Muscle of back (tissue), 3 donors: ENCODE measurements at regions not wholly inside any gene's neighbourhood (a gene's known extent, or its start where the extent isn't known, plus 50 kb on each side); places are given as distances from the start of the nearest gene placed in this dataset.

Experiments
- DNase-seq, 3 donors: peaks; one replicate each; pipeline versions ENCODE4 v3.0.0 to v3.0.0-alpha.2; 2013

DNA sequence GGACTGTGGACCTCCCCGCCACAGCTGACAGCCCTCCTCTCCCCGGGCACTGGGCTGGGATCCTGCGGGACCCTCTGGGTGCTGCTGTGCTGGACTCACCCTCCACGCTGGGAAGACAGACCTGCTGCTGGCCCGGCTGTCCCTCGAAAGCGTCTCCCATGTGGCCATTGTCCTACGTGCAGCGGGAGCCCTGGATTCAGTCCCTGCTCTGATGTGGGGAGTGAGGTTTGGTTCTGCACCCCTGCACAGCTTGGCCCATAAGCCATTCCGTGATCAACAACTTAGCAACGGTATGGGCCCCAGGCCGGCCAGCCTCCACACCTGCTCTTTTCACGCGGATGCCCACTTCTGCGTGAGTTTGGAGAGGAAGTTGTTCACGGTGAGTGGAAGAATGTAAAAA lies 195.2 kb downstream of the TEX29 start:
- no peak for DNase-seq

DNA sequence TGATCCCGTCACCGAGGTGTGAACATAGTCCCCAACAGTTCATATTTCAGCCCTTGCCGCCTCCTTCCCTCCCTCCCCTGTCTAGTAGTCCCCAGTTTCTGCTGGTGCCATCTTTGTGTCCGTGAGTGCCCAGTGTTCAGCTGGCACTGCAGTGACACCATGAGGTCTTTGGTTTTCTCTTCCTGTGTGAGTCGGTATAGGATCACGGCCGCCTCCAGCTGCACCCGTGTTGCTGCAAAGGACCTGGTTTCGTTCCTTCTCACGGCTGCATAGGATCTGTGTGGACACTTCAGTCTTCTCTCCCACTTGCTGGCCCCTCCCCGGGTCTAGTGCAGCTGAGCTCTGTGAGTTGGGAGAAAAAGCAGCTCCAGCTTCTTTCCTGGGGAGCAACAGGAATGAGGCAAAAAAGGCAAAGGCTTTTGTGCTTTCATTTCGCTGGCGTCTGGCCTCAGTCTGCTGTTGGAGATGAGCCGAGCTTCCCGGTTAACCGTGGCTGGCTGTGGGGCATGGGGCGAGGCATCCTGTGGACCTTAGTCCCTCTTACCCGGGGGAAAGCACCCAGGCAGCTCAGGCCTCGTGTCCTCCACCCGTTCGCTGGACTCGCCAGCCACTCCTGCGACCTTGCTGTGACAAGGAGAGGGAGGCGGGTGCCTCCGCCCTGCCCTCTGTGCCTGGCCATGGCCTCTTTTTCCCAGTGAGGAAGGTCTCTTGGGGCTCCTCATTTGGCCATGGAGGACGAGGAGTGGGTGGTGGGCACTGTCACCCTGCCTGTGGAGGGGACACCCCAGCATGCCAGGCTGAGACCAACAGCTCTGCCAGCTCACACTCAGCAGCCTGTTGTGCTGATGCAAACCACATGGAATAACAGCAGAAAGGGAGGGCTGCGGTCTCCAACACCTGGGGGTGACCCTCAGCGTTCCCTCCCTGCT lies 196.5 kb downstream of the TEX29 start:
- DNase-seq = no peak

DNA sequence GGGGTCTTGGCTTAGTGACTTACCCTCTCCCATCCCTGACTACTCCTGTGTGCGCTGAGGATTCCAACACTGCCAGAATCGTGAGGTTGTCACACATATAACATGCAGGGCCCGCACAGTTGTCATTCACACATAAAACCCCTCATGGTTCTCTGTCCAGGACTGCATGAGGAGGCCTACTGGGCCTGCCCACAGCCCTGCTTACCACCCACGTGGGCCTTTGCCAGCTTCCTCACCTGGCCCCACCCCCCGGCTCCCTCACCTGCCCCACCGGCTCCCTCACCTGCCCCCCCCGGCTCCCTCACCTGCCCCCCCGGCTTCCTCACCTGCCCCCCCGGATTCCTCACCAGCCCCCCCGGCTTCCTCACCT lies 197.2 kb downstream of the TEX29 start:
- no peak for DNase-seq

DNA sequence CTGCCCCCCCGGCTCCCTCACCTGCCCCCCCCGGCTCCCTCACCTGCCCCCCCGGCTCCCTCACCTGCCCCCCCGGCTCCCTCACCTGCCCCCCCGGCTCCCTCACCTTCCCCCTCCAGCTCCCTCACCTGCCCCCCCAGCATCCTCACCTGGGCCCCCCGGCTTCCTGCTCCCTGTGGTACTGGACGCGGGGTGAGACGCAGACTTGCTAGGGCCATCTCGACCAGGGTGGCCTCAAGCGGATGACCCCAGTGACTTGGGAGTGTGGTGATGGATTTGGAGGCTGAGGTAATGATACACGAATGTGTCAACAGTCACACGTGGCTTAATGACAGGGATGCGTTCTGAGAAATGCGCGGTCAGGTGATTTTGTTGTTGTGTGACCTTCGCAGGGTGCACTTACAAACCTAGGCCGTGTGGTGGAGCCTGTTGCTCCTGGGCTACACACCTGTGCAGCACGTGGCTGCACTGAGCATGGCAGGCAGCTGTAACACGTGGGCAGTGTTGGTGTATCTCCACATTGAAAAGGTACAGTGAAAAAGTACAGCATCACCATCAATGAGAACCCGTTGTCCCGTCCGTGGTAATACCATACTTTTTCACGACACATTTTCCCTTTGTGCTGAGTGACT lies 197.8 kb downstream of the TEX29 start:
- no peak for DNase-seq

DNA sequence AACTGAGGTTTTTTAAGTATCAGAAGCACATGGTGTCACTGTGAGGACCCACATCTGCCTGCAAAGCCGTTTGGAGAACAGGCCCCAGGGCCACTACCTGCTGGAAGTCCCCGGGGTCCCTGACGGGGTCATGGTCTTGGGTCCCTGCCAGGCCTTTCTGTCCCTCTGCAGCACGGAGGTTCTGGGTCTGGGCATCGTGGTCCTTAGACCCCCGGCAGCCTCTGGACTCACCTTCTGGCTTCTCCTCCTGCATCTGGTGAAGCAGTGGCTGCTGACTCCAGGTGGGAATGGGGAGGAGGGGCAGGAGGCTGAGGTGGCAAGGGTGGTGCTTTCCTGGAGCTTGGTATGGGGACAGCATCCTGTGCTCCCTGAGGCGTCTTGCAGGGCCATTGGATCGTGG lies 198.6 kb downstream of the TEX29 start:
- no peak for DNase-seq

DNA sequence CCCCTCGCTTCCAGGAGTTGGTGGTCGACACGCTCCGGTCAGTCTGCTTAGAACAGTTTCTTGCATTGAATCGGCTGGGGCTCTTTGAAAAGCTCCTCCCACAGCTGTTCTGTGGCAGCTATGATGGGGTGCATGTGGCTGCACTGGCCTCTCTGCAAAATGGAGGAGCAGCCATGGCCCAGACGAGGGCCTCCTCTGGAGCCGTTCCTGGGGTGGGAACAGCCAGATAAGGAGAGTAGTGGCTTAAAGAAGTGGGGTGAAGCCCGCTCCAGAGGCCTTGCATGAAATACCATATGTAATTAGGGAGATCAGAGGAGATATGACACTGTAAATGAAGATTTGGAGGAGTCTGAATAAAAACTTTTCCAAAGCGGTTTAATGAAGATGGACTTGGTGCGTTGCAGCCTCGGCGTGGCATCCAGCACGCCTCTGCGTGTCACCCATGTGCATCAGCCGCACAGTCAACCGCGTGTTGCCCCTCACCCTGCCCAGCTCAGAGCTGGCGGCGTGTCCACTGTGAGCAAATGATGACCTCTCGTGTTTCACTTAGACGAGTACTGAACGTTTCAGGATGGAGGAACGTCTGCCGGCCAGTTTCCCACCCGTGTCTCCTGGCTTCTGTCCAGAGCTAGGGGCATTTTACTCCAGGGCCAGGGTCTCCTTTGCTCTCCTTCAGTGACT lies 199.2 kb downstream of the TEX29 start:
- DNase-seq = no peak

DNA sequence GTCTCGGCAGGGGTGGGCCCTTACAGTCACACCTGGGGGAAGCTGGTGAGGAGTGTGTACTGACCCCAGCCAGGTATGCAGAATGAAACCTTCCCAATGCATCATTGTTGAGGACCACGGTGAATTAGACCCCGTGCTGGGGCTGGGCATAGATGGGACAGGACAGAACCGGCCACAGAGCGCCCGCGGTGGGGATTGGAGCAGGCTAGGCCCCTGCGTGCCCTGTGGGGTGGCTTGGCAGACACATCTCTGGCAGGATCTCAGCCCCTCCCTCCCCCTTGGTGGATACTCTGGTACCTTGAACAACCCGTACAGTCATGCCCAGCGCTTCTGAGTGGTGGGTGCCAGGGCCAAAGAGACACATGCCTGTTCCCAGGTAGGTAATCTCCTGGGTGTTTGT lies 200.6 kb downstream of the TEX29 start:
- no peak for DNase-seq

DNA sequence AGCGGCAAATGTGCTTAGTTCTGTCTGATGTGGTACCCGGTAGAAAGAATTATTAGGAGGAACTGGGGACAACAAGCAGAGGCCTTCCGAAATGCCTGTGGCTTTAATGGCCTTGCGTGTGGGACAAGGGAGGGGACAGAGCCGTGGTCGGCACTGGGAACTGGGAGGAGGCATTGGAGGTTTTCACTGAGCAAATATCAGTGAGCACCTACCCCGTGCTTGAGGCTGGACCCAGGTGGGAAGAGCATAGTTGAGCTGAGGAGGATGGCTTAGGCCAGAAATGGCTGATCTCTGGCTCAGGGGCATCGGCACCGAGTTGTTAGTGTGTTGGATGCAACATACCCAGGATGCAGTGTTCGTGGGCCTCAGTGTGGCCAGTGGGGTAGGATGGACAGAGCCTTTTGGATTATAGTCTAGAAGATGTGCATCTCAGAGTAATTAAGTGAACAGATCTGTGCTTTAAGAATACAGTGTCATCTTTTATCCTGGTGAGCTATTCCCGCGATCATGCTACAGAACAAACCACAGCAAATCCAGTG lies 201.3 kb downstream of the TEX29 start:
- no peak for DNase-seq

DNA sequence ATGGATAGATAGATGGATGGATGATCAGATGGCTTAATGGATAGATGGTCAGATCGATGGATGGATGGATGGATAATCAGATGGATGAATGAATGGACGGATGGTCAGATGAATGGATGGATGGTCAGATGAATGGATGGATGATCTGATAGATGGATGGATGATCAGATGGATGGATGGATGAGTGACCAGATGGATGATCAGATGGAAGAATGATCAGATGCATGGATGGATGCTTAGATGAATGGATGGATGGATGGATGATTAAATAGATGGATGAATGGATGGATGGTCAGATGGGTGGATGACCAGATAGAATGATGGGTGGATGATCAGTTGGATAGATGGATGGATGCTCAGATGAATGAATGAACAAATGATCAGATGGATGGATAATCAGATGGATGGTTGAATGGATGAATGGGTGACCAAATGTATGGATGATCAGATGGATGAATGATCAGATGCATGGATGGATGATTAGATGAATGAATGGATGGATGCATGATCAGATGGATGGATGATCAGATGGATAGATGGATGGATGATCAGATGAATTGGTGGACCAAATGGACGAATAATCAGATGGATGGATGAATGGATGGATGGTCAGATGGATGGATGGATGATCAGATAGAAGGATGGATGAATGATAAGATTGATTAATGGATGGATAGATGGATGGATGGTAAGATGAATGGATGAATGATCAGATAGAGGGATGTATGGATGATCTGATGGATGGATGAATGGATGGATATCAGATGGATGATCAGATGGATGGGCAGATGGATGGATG lies 205.1 kb downstream of the TEX29 start:
- DNase-seq = no peak

DNA sequence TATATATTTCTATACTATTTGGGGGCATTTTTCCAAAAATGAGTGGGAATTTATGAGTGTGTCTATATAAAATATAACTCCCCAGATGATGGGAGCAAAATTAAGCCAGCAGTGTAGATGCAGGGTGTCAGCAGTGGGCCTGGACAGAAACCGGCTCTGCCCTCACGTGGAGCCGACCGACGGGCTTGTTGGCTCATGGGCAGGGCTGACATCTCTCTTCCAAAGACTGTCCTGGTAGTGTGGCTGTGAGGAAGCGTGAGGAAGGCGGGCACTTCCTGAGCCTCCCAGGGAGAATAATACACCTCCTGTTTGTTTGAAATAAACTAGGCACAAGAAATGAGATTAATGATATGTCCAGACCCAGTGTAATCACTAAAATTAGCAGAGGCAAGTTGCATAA lies 206.5 kb downstream of the TEX29 start:
- no peak for DNase-seq

DNA sequence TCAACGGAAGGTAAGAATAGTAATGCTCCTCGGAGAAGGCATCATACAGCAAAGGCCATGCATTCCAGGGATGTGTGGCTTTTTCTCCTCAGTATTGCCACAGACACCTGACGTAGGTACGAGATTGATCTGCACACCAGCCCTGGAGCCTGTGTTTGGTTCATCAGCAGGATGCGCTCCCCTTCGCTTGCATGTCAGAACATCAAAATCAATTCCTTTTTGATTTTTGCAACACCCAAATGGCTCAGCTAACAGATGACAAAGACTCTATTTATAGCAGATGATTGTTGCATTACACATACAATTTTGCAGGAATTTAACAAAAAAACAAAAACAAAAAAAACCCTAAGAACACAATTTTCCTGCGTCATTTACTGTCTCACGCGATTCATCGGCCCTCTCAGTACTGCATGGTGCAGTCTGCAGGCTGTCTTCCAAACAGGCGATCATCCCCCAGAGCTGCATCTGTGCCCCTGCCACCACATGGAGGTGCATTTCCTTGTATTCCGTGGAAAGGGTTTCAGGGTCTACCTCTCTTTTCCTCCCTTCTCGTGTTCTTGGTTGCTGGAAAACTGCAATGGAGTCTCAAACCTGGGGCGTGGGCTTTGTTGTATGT lies 207.3 kb downstream of the TEX29 start:
- DNase-seq = no peak

DNA sequence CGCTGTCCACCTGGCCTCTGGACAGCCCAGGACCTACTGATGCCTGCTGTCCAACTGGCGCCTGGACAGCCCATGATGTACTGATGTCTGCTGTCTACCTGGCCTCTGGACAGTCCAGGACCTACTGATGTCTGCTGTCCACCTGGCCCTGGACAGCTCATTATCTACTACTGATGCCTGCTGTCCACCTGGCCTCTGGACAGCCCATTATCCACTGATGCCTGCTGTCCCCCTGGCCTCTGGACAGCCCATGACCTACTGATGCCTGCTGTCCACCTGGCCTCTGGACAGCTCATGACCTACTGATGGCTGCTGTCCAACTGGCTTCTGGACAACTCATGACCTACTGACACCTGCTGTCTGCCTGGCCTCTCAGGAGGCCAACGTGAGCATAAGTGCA lies 208.1 kb downstream of the TEX29 start:
- DNase-seq = no peak

DNA sequence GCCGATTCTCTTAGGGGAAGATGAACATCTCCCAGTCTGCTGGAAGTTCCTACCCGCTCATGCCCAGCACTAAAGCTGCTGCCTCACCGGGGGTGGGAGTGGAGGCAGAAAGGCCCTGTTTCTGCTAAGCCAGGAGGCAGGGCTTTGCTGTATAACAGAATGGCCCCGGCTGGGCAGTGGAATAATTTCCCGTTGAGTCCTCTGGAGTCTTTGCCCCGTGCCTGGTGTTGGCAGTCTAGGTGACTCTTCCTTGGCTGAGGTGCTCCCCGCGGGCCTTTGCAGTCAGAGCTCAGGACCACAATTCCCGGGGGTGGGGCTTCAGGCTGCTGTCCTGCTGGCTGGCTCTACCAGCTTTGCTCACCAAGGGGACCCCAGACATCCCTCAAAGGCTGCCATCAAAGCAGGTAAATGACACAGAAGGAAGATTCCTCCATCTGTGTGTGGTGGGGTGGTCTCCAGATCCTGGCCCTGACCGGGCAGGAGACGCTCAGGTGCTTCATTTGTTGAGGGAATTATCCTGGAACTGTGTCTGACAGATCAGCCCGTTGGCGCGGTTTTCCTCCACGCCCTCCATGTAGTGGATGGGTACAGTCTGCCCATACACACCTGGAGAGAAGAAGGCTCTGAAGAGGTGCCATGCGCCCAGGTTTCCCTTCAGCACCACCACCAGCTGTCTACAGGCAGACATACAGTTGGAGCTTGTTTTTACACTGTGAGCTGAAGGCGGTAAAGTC lies 209.9 kb downstream of the TEX29 start:
- no peak for DNase-seq

DNA sequence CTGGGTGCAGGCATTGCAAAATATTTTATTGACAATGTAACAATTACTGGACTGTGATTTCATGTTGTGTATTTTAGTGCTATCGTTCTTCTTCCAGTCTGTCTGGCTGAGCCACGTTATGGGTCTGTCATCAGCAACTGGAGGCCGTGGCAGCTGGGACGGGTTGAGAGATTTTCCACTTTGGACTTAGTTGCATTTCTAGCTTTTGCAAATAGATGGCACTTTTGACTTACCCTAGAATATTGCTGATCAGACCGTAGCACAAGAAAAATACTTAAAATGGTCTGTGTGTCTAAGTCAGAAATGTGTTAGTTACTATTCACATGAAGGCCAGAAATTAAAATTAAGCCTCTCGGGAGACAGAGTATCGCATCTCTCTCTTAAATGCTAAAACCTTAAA lies 211.1 kb downstream of the TEX29 start:
- peak; percentile 19 to 67 (median 34) for DNase-seq

DNA sequence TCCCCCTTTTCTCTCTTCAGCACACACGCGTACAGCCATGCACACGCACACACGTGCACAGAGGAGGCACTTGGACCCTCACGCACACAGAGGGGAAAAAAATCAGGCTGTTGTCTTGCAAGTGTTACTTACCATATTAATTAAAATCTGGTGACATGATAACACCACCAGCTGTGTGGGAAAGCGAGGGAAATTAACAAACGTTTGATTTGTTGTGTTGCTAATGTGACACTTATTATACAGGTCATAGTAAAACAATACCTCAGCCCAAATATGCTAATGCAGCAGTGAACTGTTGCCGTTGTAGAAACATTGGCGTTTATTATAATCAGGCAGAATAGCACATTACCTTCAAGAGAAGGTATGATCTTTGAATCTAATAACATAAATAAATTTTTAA lies 211.7 kb downstream of the TEX29 start:
- DNase-seq = no peak

DNA sequence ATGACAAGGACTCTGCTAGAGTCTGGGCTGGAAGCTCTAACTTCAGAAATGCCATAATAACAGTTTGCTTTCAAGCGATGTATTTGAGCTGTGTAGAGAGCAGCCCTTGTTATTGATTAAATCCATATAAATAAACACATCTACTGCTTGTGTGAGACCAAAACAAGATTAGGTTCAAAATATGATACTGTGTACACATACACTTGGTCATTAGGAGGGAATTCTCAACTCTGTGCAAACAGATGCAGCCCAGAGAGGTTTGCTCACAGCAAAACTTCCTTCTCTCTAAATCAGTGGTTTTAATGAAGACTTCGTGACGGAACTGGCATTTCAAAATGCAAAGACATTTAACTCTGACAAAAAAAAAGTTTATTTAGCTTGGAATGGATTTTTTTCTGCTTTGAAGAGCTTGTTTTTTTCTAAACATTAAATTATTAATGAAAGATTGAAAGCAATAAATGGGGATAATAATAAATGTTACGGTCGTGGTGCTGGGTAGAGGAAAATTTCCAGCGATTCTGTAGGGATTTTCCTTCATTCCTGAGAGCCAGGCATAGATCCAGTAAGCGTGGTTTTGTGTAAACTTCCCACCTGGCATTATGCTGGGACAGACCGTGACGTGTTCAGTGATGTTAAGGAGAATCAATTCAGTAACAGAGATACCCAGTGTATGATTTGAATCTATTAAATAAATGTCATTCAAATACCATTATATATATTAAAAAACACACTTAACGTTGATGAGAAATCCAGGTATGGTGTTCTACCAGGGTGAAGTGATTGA lies 213.7 kb downstream of the TEX29 start:
- no peak for DNase-seq

DNA sequence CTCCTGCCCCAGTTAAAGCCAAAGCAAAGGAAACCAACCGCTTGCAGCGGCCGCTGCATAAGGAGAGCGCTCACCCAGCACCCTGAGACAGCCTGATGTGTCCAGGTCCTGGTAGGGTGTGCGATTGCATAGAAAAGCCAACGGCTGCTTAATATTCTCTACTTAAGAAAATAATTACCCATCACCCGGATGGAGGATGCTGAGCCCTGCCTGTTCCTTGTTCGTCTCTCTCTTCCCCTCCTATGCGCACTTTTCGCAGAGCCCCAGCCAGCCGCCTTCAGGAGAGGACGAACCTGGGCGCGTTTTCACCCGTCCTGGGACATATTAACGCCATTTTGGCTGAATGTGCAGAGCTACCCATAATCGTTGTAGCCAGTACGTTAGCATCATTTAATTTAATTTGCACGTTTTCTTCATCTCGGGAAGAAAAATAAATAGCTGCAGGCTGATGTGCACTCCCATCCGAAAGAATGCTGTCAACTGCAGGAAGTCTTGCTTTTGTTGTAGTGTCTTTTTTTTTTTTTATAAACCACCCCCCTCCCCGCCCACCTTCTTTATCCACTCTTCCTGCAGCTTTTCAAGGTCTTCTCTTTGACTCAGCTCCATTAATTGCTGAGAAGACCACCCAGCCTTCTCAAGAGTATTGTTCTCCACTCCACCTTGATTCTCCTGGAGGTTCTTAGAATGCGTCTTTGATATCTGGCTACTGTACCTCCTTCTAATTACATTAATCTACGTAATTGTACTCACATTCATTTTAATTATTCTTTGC lies 214.5 kb downstream of the TEX29 start:
- no peak for DNase-seq

DNA sequence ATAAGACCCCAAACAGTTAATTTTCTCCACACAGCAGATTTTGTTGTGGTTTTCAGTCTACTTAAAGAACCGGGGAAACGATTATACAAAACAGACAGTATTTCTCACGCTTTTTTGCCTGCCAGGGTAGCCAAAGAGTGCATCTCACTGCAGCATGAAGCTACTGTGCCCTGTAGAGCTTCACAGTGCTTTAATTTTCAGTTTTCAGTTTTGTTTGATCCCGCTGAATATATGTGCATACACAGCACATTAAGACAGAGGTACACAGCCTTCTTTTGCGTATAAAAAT lies 215.0 kb downstream of the TEX29 start:
- DNase-seq = no peak

DNA sequence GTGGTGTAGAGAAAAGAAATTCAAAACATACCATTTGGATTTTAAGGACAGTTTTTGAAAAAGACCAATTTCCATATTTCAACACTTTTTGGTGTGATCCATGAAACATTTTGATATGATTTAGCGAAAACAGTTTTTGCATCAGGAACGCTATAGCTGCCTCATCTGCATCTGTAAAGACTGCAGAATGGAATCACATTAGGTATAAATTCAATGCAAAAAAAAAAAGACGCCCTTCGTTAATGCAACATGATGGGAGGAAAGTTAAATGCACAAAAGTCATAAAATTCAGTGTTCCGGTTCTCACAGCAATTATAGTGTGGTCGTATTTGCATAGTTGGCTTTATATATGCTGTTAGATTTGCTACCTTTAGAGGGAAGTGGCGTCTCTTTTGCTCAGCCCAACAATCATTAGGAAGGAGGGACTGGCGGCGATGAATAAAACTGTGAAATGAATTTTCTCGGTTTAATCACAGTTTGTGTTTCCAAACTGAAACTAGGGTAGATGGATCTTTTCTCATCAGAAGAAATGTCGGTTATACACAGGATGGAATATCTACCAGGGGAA lies 215.7 kb downstream of the TEX29 start:
- no peak for DNase-seq
